IMR-90 (cell line): ENCODE measurements at regions not wholly inside any gene's neighbourhood (a gene's known extent, or its start where the extent isn't known, plus 50 kb on each side); places are given as distances from the start of the nearest gene placed in this dataset.

Experiments
- ATAC-seq: fragments of 200-7000 bp; cut with Tn5 transposase; 2 replicates; pipeline ENCODE4 v1.9.1; 2020; ENCODE audit warnings: low read depth, mild to moderate bottlenecking, moderate library complexity
- BruUV-seq: library from RNA; stranded (reverse); fragments of 400-500 nt; replicated peaks from 2 replicates; lab custom pipeline; 2021; lab: Mats Ljungman, UMichigan
- CTCF ChIA-PET: fragments of 300-600 bp; formaldehyde crosslinking; extraction: SDS; loops from one replicate; lab custom pipeline; 2021; ENCODE audit warnings: antibody characterized with exemption; lab: Yijun Ruan, JAX
- POLR2A ChIA-PET: fragments of 300-600 bp; sonication (Branson Sonifier 250); formaldehyde crosslinking; loops from one replicate; lab custom pipeline; 2022; ENCODE audit warnings: antibody characterized with exemption; ENCODE audit not compliant: unreplicated experiment; lab: Charles Lee
- DNase-seq: peaks from one replicate; pipeline ENCODE4 v3.0.0; 2013
- H2AFZ ChIP-seq: replicated peaks from 2 replicates; pipeline ENCODE3; 2013; ENCODE audit warnings: low read length, mild to moderate bottlenecking; ENCODE audit not compliant: poor library complexity
- H2AK5ac ChIP-seq: 2 replicates; pipeline ENCODE4 v1.6.1; 2013; ENCODE audit warnings: low read depth, low read length, inconsistent platforms
- H2AK9ac ChIP-seq: replicated peaks from 2 replicates; pipeline ENCODE3; 2013; ENCODE audit warnings: mild to moderate bottlenecking, low read depth, low read length, moderate library complexity; ENCODE audit not compliant: poor library complexity
- H2BK120ac ChIP-seq: 2 replicates; pipeline ENCODE4 v1.6.1; 2013; ENCODE audit warnings: low read depth, low read length, inconsistent platforms
- H2BK15ac ChIP-seq: 3 replicates; pipeline ENCODE4 v1.6.1; 2013; ENCODE audit warnings: low read depth, low read length, inconsistent platforms
- H2BK20ac ChIP-seq: 2 replicates; pipeline ENCODE4 v1.6.1; 2013; ENCODE audit warnings: low read depth, mild to moderate bottlenecking, inconsistent platforms, low read length, moderate library complexity
- H2BK5ac ChIP-seq: 2 replicates; pipeline ENCODE4 v1.6.1; 2013; ENCODE audit warnings: mild to moderate bottlenecking, low read depth, low read length, inconsistent platforms; ENCODE audit not compliant: poor library complexity, severe bottlenecking
- H3K14ac ChIP-seq: replicated peaks from 2 replicates; pipeline ENCODE4 v1.6.1; 2013; ENCODE audit warnings: low read depth, low read length, inconsistent platforms
- H3K18ac ChIP-seq: 2 replicates; pipeline ENCODE4 v1.6.1; 2013; ENCODE audit warnings: low read depth, low read length, control low read depth
- H3K23ac ChIP-seq: 2 replicates; pipeline ENCODE4 v1.6.1; 2013; ENCODE audit warnings: low read depth, low read length, inconsistent platforms
- H3K27ac ChIP-seq: 2 replicates; pipeline ENCODE4 v1.5.1; 2013; ENCODE audit warnings: mild to moderate bottlenecking, control low read depth, low read length; ENCODE audit not compliant: insufficient read depth
- H3K27me3 ChIP-seq: 2 replicates; pipeline ENCODE4 v1.6.1; 2013; ENCODE audit warnings: low read length; ENCODE audit not compliant: control insufficient read depth, insufficient read depth
- H3K36me3 ChIP-seq: 2 replicates; pipeline ENCODE4 v1.6.1; 2013; ENCODE audit warnings: low read length, mixed read lengths; ENCODE audit not compliant: control insufficient read depth, insufficient read depth
- H3K4ac ChIP-seq: 2 replicates; pipeline ENCODE4 v1.6.1; 2013; ENCODE audit warnings: low read depth, low read length, inconsistent platforms
- H3K4me1 ChIP-seq: 2 replicates; pipeline ENCODE4 v1.6.1; 2013; ENCODE audit warnings: low read length, mixed read lengths; ENCODE audit not compliant: control insufficient read depth, insufficient read depth
- H3K4me2 ChIP-seq: 2 replicates; pipeline ENCODE4 v1.6.1; 2013; ENCODE audit warnings: low read depth, mild to moderate bottlenecking, control low read depth, low read length, moderate library complexity
- H3K4me3 ChIP-seq: 2 replicates; pipeline ENCODE4 v1.5.1; 2013; ENCODE audit warnings: low read depth, mild to moderate bottlenecking, control low read depth, low read length, moderate library complexity; ENCODE audit not compliant: insufficient read depth
- H3K56ac ChIP-seq: 2 replicates; pipeline ENCODE4 v1.6.1; 2013; ENCODE audit warnings: low read length, inconsistent platforms; ENCODE audit not compliant: insufficient read depth; ENCODE audit errors: extremely low read depth
- H3K79me1 ChIP-seq, 2 experiments: 2 replicates each; pipeline ENCODE4 v1.6.1; 2013; ENCODE audit warnings: low read length in 2 of 2, inconsistent platforms in 1 of 2, low read depth in 1 of 2
- H3K9ac ChIP-seq: 2 replicates; pipeline ENCODE4 v1.6.1; 2013; ENCODE audit warnings: low read depth, low read length, control low read depth
- H3K9me1 ChIP-seq: 2 replicates; pipeline ENCODE4 v1.6.1; 2013; ENCODE audit warnings: low read length, inconsistent platforms; ENCODE audit not compliant: insufficient read depth
- H3K9me3 ChIP-seq: 2 replicates; pipeline ENCODE4 v1.6.1; 2013; ENCODE audit warnings: low read length; ENCODE audit not compliant: control insufficient read depth, insufficient read depth
- H4K20me1 ChIP-seq: 2 replicates; pipeline ENCODE4 v1.6.1; 2013; ENCODE audit warnings: low read length, inconsistent platforms; ENCODE audit not compliant: insufficient read depth
- H4K5ac ChIP-seq: 2 replicates; pipeline ENCODE4 v1.6.1; 2013; ENCODE audit warnings: mild to moderate bottlenecking, low read depth, low read length, control low read depth
- H4K8ac ChIP-seq, 2 experiments: 2 replicates each; pipeline ENCODE4 v1.6.1; 2013; ENCODE audit warnings: low read depth in 2 of 2, low read length in 2 of 2, control low read depth in 1 of 2, inconsistent platforms in 1 of 2
- H4K91ac ChIP-seq: 2 replicates; pipeline ENCODE4 v1.6.1; 2013; ENCODE audit warnings: low read depth, low read length, inconsistent platforms; ENCODE audit not compliant: insufficient read depth
- BHLHE40 ChIP-seq: fragments of 150-350 bp; IDR thresholded peaks from 2 replicates; pipeline ENCODE4 v1.6.1; 2016; ENCODE audit warnings: mild to moderate bottlenecking, low read depth, low read length
- CEBPB ChIP-seq: IDR thresholded peaks from 2 replicates; pipeline ENCODE4 v1.6.1; 2012; ENCODE audit warnings: low read depth, low read length, improper control_type of control experiment
- CHD1 ChIP-seq: IDR thresholded peaks from 2 replicates; pipeline ENCODE4 v1.6.1; 2012; ENCODE audit warnings: low read depth, low read length, improper control_type of control experiment
- CTCF ChIP-seq: conservative IDR thresholded peaks from 2 replicates; pipeline ENCODE4 v1.5.1; 2012; ENCODE audit warnings: mild to moderate bottlenecking, low read depth, low read length, improper control_type of control experiment
- ELK1 ChIP-seq: fragments of 150-350 bp; IDR thresholded peaks from 2 replicates; pipeline ENCODE4 v1.6.1; 2016; ENCODE audit warnings: low read depth, mild to moderate bottlenecking, low read length, moderate library complexity, borderline replicate concordance
- FOS ChIP-seq: fragments of 150-350 bp; IDR thresholded peaks from 2 replicates; pipeline ENCODE4 v1.6.1; 2016; ENCODE audit warnings: low read depth, low read length
- MAFK ChIP-seq: IDR thresholded peaks from 2 replicates; pipeline ENCODE4 v1.6.1; 2012; ENCODE audit warnings: low read depth, low read length, improper control_type of control experiment
- MAZ ChIP-seq: IDR thresholded peaks from 2 replicates; pipeline ENCODE4 v1.6.1; 2012; ENCODE audit warnings: low read depth, mild to moderate bottlenecking, low read length, improper control_type of control experiment, moderate library complexity, borderline replicate concordance
- MXI1 ChIP-seq: IDR thresholded peaks from 2 replicates; pipeline ENCODE4 v1.6.1; 2012; ENCODE audit warnings: low read depth, mild to moderate bottlenecking, low read length, moderate library complexity, borderline replicate concordance
- NFE2L2 ChIP-seq: fragments of 150-350 bp; IDR thresholded peaks from 2 replicates; pipeline ENCODE4 v1.6.1; 2016; ENCODE audit warnings: low read depth, mild to moderate bottlenecking, low read length
- POLR2A ChIP-seq: IDR thresholded peaks from 2 replicates; pipeline ENCODE4 v1.6.1; 2012; ENCODE audit warnings: mild to moderate bottlenecking, low read depth, low read length
- RCOR1 ChIP-seq: IDR thresholded peaks from 2 replicates; pipeline ENCODE4 v1.6.1; 2012; ENCODE audit warnings: mild to moderate bottlenecking, low read length, improper control_type of control experiment; ENCODE audit not compliant: insufficient replicate concordance
- RFX5 ChIP-seq: IDR thresholded peaks from 2 replicates; pipeline ENCODE4 v1.8.0; 2012; ENCODE audit warnings: low read depth, mild to moderate bottlenecking, low read length, moderate library complexity
- USF2 ChIP-seq: fragments of 150-350 bp; IDR thresholded peaks from 2 replicates; pipeline ENCODE4 v1.6.1; 2017; ENCODE audit warnings: mild to moderate bottlenecking, antibody characterized with exemption, low read length, low read depth
- WGBS, 2 experiments: methylation state at CpG; one replicate each; pipeline versions ENCODE4 v1.1.5 to v1.1.7; 2013; ENCODE audit warnings: missing lambda C conversion rate in 2 of 2; ENCODE audit not compliant: insufficient read length in 1 of 2; ENCODE audit errors: extremely low coverage in 2 of 2; 5-methylcytosine and 5-hydroxymethylcytosine counted together
- dilution Hi-C: fragments of 300-500 bp; cut with HindIII; formaldehyde crosslinking; loops from one replicate; pipeline ENCODE4 v1.14.3; 2018; ENCODE audit warnings: low sequenced_read_pairs; ENCODE audit not compliant: unreplicated experiment
- in situ Hi-C: fragments of 300-500 bp; cut with MboI; formaldehyde crosslinking; loops from 3 replicates; pipeline ENCODE4 v1.14.3; 2019; ENCODE audit warnings: low sequenced_read_pairs, inconsistent platforms, mixed read lengths
- intact Hi-C: fragments of 100-400 bp; cut with micrococcal nuclease; formaldehyde crosslinking; loops from 2 replicates; pipeline ENCODE4 v1.10.0; 2022

GRCh38 chr14:51462182-51462581 lies 189.5 kb upstream of the FRMD6 start:
- Histone ChIP-seq H4K8ac (no peak overlapping the region), H2AK9ac (no peak overlapping the region), H2BK15ac (no peak overlapping the region), H4K91ac (no peak overlapping the region), H3K9me1 (peaks cover 9% of the 10 kb centered on the region), H3K27me3 (no peaks in the 10 kb centered on the region), H2BK20ac (peak overlapping the region; percentile 33), H3K4me2 (no peak overlapping the region), H3K4me3 (no peak overlapping the region), H3K18ac (no peak overlapping the region), H3K14ac (no peak overlapping the region; the same call in 1 of the 2 replicates), H2BK120ac (peak overlapping the region; percentile 37; the same call in 1 of the 2 replicates), H2AFZ (no peak overlapping the region), H3K27ac (no peak overlapping the region), H3K4me1 (peaks cover 8% of the 10 kb centered on the region), H3K79me1 (0 out of 4 replicates have a peak, but pooled peaks cover 0 to 3% of the 10 kb centered on the region in 2 experiments), H3K36me3 (no peaks in the 10 kb centered on the region), H3K9ac (no peak overlapping the region), H3K4ac (no peak overlapping the region), H4K20me1 (no peaks in the 10 kb centered on the region), H3K9me3 (no peaks in the 10 kb centered on the region), H3K56ac (no peak overlapping the region), H3K23ac (no peak overlapping the region), H4K5ac (no peak overlapping the region), H2BK5ac (no peak overlapping the region), H2AK5ac (peak overlapping the region; percentile 62; the same call in 1 of the 2 replicates)
- ChIA-PET CTCF (interaction anchor here (0.6 kb wide), 1 partner anchor 190 kb away, joined by 4 read pairs; no protein-coding TSS in a partner anchor), POLR2A (no interaction called here)
- in situ Hi-C loops (no loop called here), dilution Hi-C loops (no loop called here), intact Hi-C loops (no loop called here)
- ATAC-seq (no peak), DNase-seq (no peak)
- TF ChIP-seq RCOR1 (no peak), RFX5 (no peak), POLR2A (no peak), MAFK (no peak), BHLHE40 (no peak), MXI1 (no peak), NFE2L2 (no peak), CTCF (no peak), USF2 (no peak), MAZ (no peak), CEBPB (no peak), FOS (no peak), ELK1 (no peak), CHD1 (no peak)
- no TSS peak for BruUV-seq
- WGBS, 2 experiments, result 100% methylated on average over 2 of the region's 3 CpGs; no CpG with 5 or more reads in 1 of the 2 experiments
